ENCODE measurements at regions not wholly inside any gene's neighbourhood (a gene's known extent, or its start where the extent isn't known, plus 50 kb on each side); places are given as distances from the start of the nearest gene placed in this dataset.

- H3K36me3 ChIP-seq: no peaks in the 10 kb centered on the region
- H3K4me3 ChIP-seq: no peak overlapping the region
- TF ChIP-seq CTCF (IDR thresholded peaks at IDR 0.05) (no peak), POLR2A (IDR thresholded peaks at IDR 0.05) (no peak)
- no peaks in the 10 kb centered on the region for H3K27me3 ChIP-seq
- H3K4me1 ChIP-seq: peaks cover 0 to 10% (median 0%) of the 10 kb centered on the region in 4 donors
- no peaks in the 10 kb centered on the region for H3K9me3 ChIP-seq
- no peak overlapping the region for H3K27ac ChIP-seq
- peak in 2 of 3 donors; percentile 58 to 61 for DNase-seq
These were observed 121.9 kb downstream of the CRYAA start for GRCh38 chr21:43290421-43291346.

- Histone ChIP-seq H3K9me3 (no peaks in the 10 kb centered on the region), H3K4me3 (no peak overlapping the region), H3K27ac (no peak overlapping the region), H3K36me3 (no peaks in the 10 kb centered on the region), H3K27me3 (no peaks in the 10 kb centered on the region), H3K4me1 (peaks cover 0 to 10% (median 0%) of the 10 kb centered on the region in 4 donors)
- TF ChIP-seq CTCF (IDR thresholded peaks at IDR 0.05) (no peak), POLR2A (IDR thresholded peaks at IDR 0.05) (no peak)
- DNase-seq: no peak
These were observed 121.2 kb downstream of the CRYAA start for GRCh38 chr21:43289966-43290365.

DNA sequence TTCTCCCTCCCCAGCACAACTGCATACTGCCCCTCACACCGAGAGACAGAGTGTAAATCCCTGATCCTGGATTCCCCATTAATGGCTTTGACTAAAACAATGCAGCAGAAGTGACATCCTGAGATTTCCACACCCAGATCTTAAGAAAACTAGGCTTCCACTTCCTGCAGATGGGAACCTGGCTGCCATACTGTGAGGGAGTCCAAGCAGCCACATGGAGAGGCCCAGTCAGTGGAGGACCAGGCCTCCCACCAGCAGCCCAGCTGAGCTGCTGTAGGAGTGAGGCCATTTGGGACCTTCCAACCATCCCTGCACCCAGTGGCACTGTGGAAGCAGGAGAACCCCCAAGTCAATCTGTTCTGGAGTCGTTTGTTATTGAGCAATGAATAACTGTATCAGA, 120.6 kb downstream of the CRYAA start:
- Histone ChIP-seq H3K9me3 (no peaks in the 10 kb centered on the region), H3K27ac (no peak overlapping the region)
- TF ChIP-seq CTCF (IDR thresholded peaks at IDR 0.05) (no peak), POLR2A (IDR thresholded peaks at IDR 0.05) (no peak)

DNA sequence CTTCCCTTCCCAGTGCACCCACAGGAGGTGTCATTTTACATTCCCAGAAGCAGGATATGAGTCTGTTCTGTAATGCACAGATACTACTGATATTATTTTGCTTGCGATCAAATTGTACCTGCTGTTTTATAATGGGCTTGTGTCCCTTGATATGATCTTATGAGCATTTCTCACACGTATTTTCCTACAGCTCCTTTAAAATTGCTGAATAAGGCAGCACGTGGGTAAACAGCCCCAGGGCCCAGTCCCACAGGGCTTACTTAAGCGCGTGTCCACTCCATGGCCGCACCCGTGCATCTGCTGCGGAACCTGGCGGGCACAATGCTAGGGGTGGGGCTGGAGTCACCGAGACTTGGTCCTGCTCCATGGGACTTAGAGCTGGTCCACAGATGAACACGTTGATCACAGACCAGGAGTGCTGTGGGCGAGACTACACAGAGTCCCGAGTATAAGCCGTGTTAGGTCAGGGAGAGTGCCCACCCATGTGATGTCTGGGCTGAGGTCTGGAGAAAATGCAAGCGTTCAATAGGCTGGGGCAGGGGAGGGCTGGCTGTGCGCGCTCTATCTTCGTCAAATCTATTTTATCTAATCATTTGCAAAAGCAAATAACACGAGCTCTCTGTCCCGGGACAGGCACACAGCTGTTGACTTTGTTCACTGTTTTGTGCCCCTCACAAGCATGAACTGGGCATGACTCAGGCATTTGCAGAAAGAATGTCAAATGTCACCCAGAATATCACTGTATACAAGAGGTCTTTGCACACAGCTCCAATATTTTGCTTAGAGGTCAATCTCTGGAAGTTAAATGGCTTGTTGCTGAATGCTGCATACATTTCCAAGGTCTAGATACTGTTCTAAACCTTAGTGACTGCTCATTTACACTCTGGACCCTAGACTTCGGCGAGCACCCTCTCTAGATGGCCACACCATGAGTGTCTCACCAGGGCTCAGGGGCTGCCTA, 119.3 kb downstream of the CRYAA start:
- Histone ChIP-seq H3K4me3 (no peak overlapping the region), H3K27me3 (no peaks in the 10 kb centered on the region), H3K4me1 (peaks cover 0 to 10% (median 0%) of the 10 kb centered on the region in 4 donors), H3K27ac (no peak overlapping the region), H3K9me3 (no peaks in the 10 kb centered on the region), H3K36me3 (no peaks in the 10 kb centered on the region)
- TF ChIP-seq POLR2A (IDR thresholded peaks at IDR 0.05) (no peak), CTCF (IDR thresholded peaks at IDR 0.05) (no peak)
- DNase-seq: no peak

More for the DNA sequence above, 120.6 kb downstream of the CRYAA start:
- no peaks in the 10 kb centered on the region for H3K27me3 ChIP-seq
- DNase-seq: no peak
- no peak overlapping the region for H3K4me3 ChIP-seq
- no peaks in the 10 kb centered on the region for H3K36me3 ChIP-seq
- peaks cover 0 to 10% (median 0%) of the 10 kb centered on the region in 4 donors for H3K4me1 ChIP-seq

GRCh38 chr21:43287111-43287760, 118.4 kb downstream of the CRYAA start:
- H3K27ac ChIP-seq: no peak overlapping the region
- H3K9me3 ChIP-seq: no peaks in the 10 kb centered on the region
- no peak for DNase-seq
- H3K4me1 ChIP-seq: peaks cover 0 to 10% (median 0%) of the 10 kb centered on the region in 4 donors
- H3K27me3 ChIP-seq: no peaks in the 10 kb centered on the region
- H3K36me3 ChIP-seq: no peaks in the 10 kb centered on the region
- no peak overlapping the region for H3K4me3 ChIP-seq
- TF ChIP-seq POLR2A (IDR thresholded peaks at IDR 0.05) (no peak), CTCF (IDR thresholded peaks at IDR 0.05) (no peak)
